ENCODE measurements at regions not wholly inside any gene's neighbourhood (a gene's known extent, or its start where the extent isn't known, plus 50 kb on each side); places are given as distances from the start of the nearest gene placed in this dataset.

DNA sequence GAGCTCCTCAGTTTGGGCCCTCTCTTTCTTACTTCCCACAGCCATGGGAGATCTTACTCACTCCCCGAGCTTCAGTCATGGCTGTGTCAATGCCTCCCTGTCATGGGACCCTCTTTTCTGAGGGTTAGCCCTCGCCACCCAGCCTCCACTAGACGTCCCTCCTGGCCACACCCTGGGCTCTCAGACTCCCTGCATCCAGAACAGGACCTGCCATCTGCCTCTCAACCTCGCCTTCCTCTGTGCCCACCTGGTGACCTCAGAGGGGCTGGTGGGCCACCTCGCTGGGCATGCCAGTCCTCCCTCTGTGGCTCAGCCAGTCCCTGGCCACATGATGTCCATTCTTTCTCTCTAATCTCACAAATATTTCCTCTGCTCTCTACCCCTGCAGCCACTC is 54.6 kb upstream of the MED9 start:
- TF ChIP-seq, protein P1, sequence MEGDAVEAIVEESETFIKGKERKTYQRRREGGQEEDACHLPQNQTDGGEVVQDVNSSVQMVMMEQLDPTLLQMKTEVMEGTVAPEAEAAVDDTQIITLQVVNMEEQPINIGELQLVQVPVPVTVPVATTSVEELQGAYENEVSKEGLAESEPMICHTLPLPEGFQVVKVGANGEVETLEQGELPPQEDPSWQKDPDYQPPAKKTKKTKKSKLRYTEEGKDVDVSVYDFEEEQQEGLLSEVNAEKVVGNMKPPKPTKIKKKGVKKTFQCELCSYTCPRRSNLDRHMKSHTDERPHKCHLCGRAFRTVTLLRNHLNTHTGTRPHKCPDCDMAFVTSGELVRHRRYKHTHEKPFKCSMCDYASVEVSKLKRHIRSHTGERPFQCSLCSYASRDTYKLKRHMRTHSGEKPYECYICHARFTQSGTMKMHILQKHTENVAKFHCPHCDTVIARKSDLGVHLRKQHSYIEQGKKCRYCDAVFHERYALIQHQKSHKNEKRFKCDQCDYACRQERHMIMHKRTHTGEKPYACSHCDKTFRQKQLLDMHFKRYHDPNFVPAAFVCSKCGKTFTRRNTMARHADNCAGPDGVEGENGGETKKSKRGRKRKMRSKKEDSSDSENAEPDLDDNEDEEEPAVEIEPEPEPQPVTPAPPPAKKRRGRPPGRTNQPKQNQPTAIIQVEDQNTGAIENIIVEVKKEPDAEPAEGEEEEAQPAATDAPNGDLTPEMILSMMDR (conservative IDR thresholded peaks at IDR 0.05; ENCODE audit: low read length) = no peak
- TF ChIP-seq EZH2phosphoT487 (IDR thresholded peaks at IDR 0.05; ENCODE audit: borderline replicate concordance, low read depth, low read length) = no peak

All from OCI-LY7 (cell line).